ENCODE measurements at regions not wholly inside any gene's neighbourhood (a gene's known extent, or its start where the extent isn't known, plus 50 kb on each side); places are given as distances from the start of the nearest gene placed in this dataset.

- intact Hi-C loops (cut with micrococcal nuclease), result no loop called here
- Histone ChIP-seq H3K23ac (ENCODE audit: low read depth, low read length) (no peak overlapping the region), H3K9me1 (ENCODE audit: insufficient read depth, low read length) (no peaks in the 10 kb centered on the region), H3K9me3 (ENCODE audit: control insufficient read depth, insufficient read depth, low read length) (no peaks in the 10 kb centered on the region), H3K36me3 (ENCODE audit: control insufficient read depth, insufficient read depth, low read length) (peaks cover 71% of the 10 kb centered on the region), H3K4me3 (ENCODE audit: insufficient read depth, low read depth, low read length) (no peak overlapping the region), H2BK20ac (ENCODE audit: low read depth, low read length) (no peak overlapping the region), H3K4me2 (ENCODE audit: low read depth, low read length) (no peak overlapping the region), H4K8ac (ENCODE audit: low read depth in 2 of 2, low read length in 2 of 2) (no peak overlapping the region), H2AK5ac (ENCODE audit: low read depth, low read length) (no peak overlapping the region), H4K91ac (ENCODE audit: insufficient read depth, low read depth, low read length) (no peak overlapping the region), H3K4ac (ENCODE audit: low read depth, low read length) (no peak overlapping the region), H2AK9ac (replicated peaks; ENCODE audit: low read depth, low read length, poor library complexity) (peak overlapping the region; percentile 29), H3K9ac (ENCODE audit: low read depth, low read length) (no peak overlapping the region), H2AFZ (replicated peaks; ENCODE audit: low read length, poor library complexity) (peak overlapping the region; percentile 21), H3K4me1 (ENCODE audit: control insufficient read depth, insufficient read depth, low read length) (no peaks in the 10 kb centered on the region), H3K56ac (ENCODE audit: extremely low read depth, insufficient read depth, low read length) (no peak overlapping the region), H3K18ac (ENCODE audit: low read depth, low read length) (no peak overlapping the region), H2BK120ac (ENCODE audit: low read depth, low read length) (no peak overlapping the region), H2BK5ac (ENCODE audit: low read depth, low read length, poor library complexity, severe bottlenecking) (no peak overlapping the region), H4K5ac (ENCODE audit: low read depth, low read length) (no peak overlapping the region), H3K27ac (ENCODE audit: insufficient read depth, low read length) (no peak overlapping the region), H3K79me1 (ENCODE audit: low read depth in 1 of 2, low read length in 2 of 2) (peaks cover 11 to 38% of the 10 kb centered on the region in 2 experiments; a peak in 3 of 4 replicates), H2BK15ac (ENCODE audit: low read depth, low read length) (no peak overlapping the region), H3K27me3 (ENCODE audit: control insufficient read depth, insufficient read depth, low read length) (no peaks in the 10 kb centered on the region), H3K14ac (replicated peaks; ENCODE audit: low read depth, low read length) (no peak overlapping the region), H4K20me1 (ENCODE audit: insufficient read depth, low read length) (peaks cover 37% of the 10 kb centered on the region)
- ATAC-seq (ENCODE audit: low read depth) (no peak), DNase-seq (no peak)
- in situ Hi-C loops (cut with MboI; ENCODE audit: low sequenced_read_pairs), result no loop called here
- no TSS peak for BruUV-seq (replicated peaks)
- WGBS, 2 experiments (ENCODE audit: extremely low coverage in 2 of 2, insufficient read length in 1 of 2), result 75% methylated on average over 5 of the region's 15 CpGs; no CpG with 5 or more reads in 1 of the 2 experiments
- CTCF ChIA-PET, result interaction anchor here (0.6 kb wide), 1 partner anchor 41 kb away, joined by 6 read pairs; no protein-coding TSS in a partner anchor
- dilution Hi-C loops (cut with HindIII; ENCODE audit: low sequenced_read_pairs, unreplicated experiment), result no loop called here
- no peak for TF ChIP-seq SMC3 (IDR thresholded peaks at IDR 0.05; ENCODE audit: low read depth, low read length)
- TF ChIP-seq NFE2L2 (IDR thresholded peaks at IDR 0.05; ENCODE audit: low read depth, low read length), result no peak
- no peak for TF ChIP-seq CHD1 (IDR thresholded peaks at IDR 0.05; ENCODE audit: low read depth, low read length)
- TF ChIP-seq MAFK (IDR thresholded peaks at IDR 0.05; ENCODE audit: low read depth, low read length), result no peak
- TF ChIP-seq MXI1 (IDR thresholded peaks at IDR 0.05; ENCODE audit: borderline replicate concordance, low read depth, low read length), result no peak
- no peak for TF ChIP-seq MAZ (IDR thresholded peaks at IDR 0.05; ENCODE audit: borderline replicate concordance, low read depth, low read length)
- TF ChIP-seq POLR2A (IDR thresholded peaks at IDR 0.05; ENCODE audit: low read depth, low read length), result no peak
- TF ChIP-seq RFX5 (IDR thresholded peaks at IDR 0.05; ENCODE audit: low read depth, low read length), result no peak
- TF ChIP-seq CTCF (conservative IDR thresholded peaks at IDR 0.05; ENCODE audit: low read depth, low read length), result no peak
- TF ChIP-seq RAD21 (IDR thresholded peaks at IDR 0.05; ENCODE audit: low read length), result no peak
- TF ChIP-seq BHLHE40 (IDR thresholded peaks at IDR 0.05; ENCODE audit: low read depth, low read length), result no peak
- TF ChIP-seq RCOR1 (IDR thresholded peaks at IDR 0.05; ENCODE audit: insufficient replicate concordance, low read length), result no peak
- TF ChIP-seq, protein P1, sequence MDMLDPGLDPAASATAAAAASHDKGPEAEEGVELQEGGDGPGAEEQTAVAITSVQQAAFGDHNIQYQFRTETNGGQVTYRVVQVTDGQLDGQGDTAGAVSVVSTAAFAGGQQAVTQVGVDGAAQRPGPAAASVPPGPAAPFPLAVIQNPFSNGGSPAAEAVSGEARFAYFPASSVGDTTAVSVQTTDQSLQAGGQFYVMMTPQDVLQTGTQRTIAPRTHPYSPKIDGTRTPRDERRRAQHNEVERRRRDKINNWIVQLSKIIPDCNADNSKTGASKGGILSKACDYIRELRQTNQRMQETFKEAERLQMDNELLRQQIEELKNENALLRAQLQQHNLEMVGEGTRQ (IDR thresholded peaks at IDR 0.05; ENCODE audit: low read depth, low read length), result no peak
- no peak for TF ChIP-seq FOS (IDR thresholded peaks at IDR 0.05; ENCODE audit: low read depth, low read length)
- no peak for TF ChIP-seq ELK1 (IDR thresholded peaks at IDR 0.05; ENCODE audit: borderline replicate concordance, low read depth, low read length)
- TF ChIP-seq CEBPB (IDR thresholded peaks at IDR 0.05; ENCODE audit: low read depth, low read length), result no peak
- POLR2A ChIA-PET (ENCODE audit: unreplicated experiment), result no interaction called here
Measured at GRCh38 chr14:101035466-101036225, 132.1 kb upstream of the RTL1 start.
